OCI-LY3 (cell line): ENCODE measurements at regions not wholly inside any gene's neighbourhood (a gene's known extent, or its start where the extent isn't known, plus 50 kb on each side); places are given as distances from the start of the nearest gene placed in this dataset.

Source experiments
- EZH2phosphoT487 ChIP-seq: fragments of 200-600 bp; shearing (Covaris generic); IDR thresholded peaks from 2 replicates; pipeline ENCODE4 v1.6.1; 2018; ENCODE audit warnings: antibody characterized with exemption, mixed run types, low read depth
- TF ChIP-seq, protein P1 (sequence below): fragments of 200-600, 300-600 bp; sonication (generic); IDR thresholded peaks from 2 replicates; pipeline ENCODE4 v1.5.1; 2014; ENCODE audit warnings: antibody characterized with exemption, low read length, low read depth

DNA sequence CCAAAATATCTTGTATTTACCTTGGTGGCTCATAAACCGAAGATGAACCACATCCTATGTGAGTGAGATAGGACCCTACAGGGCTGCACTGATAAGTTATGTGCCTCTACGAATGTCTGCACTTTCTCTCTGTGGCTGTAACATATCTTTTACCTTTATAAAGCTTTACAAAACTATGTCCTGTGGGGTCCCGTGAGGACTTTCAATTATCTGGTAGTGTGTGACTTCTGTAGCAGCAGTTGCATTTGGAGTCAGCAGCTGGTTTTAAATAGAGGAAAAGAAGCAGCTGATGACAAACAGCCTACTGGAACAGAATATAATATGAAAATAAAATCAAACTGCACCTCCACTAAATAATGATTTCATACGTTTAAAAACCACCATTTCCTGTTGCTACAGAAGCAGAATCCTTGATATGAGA, 222.4 kb upstream of the GNAI1 start:
- TF ChIP-seq, protein P1, sequence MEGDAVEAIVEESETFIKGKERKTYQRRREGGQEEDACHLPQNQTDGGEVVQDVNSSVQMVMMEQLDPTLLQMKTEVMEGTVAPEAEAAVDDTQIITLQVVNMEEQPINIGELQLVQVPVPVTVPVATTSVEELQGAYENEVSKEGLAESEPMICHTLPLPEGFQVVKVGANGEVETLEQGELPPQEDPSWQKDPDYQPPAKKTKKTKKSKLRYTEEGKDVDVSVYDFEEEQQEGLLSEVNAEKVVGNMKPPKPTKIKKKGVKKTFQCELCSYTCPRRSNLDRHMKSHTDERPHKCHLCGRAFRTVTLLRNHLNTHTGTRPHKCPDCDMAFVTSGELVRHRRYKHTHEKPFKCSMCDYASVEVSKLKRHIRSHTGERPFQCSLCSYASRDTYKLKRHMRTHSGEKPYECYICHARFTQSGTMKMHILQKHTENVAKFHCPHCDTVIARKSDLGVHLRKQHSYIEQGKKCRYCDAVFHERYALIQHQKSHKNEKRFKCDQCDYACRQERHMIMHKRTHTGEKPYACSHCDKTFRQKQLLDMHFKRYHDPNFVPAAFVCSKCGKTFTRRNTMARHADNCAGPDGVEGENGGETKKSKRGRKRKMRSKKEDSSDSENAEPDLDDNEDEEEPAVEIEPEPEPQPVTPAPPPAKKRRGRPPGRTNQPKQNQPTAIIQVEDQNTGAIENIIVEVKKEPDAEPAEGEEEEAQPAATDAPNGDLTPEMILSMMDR, result no peak
- no peak for TF ChIP-seq EZH2phosphoT487
